ENCODE measurements at regions not wholly inside any gene's neighbourhood (a gene's known extent, or its start where the extent isn't known, plus 50 kb on each side); places are given as distances from the start of the nearest gene placed in this dataset.

GRCh38 chr4:137181293-137181899 lies 350.9 kb downstream of the PCDH18 start:
- no peak overlapping the region for H3K4me3 ChIP-seq (ENCODE audit: insufficient read depth, low read depth, low read length)
- 91% methylated on average over 1 of the region's 1 CpG; no CpG with 5 or more reads in 1 of the 2 experiments for WGBS, 2 experiments
- no peaks in the 10 kb centered on the region for H3K4me1 ChIP-seq (ENCODE audit: control insufficient read depth, insufficient read depth, low read length)
- H3K36me3 ChIP-seq (ENCODE audit: control insufficient read depth, insufficient read depth, low read length): no peaks in the 10 kb centered on the region
- no peaks in the 10 kb centered on the region for H3K27me3 ChIP-seq (ENCODE audit: control insufficient read depth, insufficient read depth, low read length, poor library complexity, severe bottlenecking)
- H3K27ac ChIP-seq (ENCODE audit: insufficient read depth, low read depth, low read length, poor library complexity, severe bottlenecking): no peak overlapping the region
- H3K9me3 ChIP-seq (ENCODE audit: control insufficient read depth, low read length): no peaks in the 10 kb centered on the region

DNA sequence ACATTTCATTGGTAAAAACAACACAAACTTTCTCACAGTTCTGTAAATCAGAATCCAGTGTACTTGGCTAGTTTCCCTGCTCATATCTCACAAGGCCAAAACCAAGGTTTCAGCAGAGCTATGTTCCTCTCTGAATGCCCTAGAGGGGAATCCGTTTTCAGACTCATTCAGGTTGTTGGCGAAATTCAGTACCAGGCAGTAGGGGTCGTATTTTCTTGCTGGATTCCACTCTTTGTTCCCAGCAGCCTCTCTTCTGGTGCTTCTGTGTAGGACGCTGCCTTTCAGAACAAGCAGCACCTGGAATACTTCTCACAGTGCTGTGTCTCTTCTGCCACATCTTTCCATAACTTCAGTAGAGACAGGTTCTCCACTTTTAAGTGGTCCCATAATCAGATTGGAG lies 351.9 kb downstream of the PCDH18 start:
- H3K27ac ChIP-seq (ENCODE audit: insufficient read depth, low read depth, low read length, poor library complexity, severe bottlenecking): no peak overlapping the region
- H3K27me3 ChIP-seq (ENCODE audit: control insufficient read depth, insufficient read depth, low read length, poor library complexity, severe bottlenecking): no peaks in the 10 kb centered on the region
- 38 to 40% methylated on average over 4 of the region's 4 CpGs for WGBS, 2 experiments
- no peak overlapping the region for H3K4me3 ChIP-seq (ENCODE audit: insufficient read depth, low read depth, low read length)
- H3K4me1 ChIP-seq (ENCODE audit: control insufficient read depth, insufficient read depth, low read length): no peaks in the 10 kb centered on the region
- H3K9me3 ChIP-seq (ENCODE audit: control insufficient read depth, low read length): no peaks in the 10 kb centered on the region
- H3K36me3 ChIP-seq (ENCODE audit: control insufficient read depth, insufficient read depth, low read length): no peaks in the 10 kb centered on the region

- Histone ChIP-seq H3K4me3 (ENCODE audit: insufficient read depth, low read depth, low read length) (no peak overlapping the region), H3K9me3 (ENCODE audit: control insufficient read depth, low read length) (no peaks in the 10 kb centered on the region), H3K36me3 (ENCODE audit: control insufficient read depth, insufficient read depth, low read length) (no peaks in the 10 kb centered on the region), H3K27me3 (ENCODE audit: control insufficient read depth, insufficient read depth, low read length, poor library complexity, severe bottlenecking) (no peaks in the 10 kb centered on the region), H3K27ac (ENCODE audit: insufficient read depth, low read depth, low read length, poor library complexity, severe bottlenecking) (no peak overlapping the region), H3K4me1 (ENCODE audit: control insufficient read depth, insufficient read depth, low read length) (no peaks in the 10 kb centered on the region)
- WGBS, 2 experiments: 84 to 100% methylated on average over 1 of the region's 1 CpG
These were observed 375.5 kb downstream of the PCDH18 start for GRCh38 chr4:137156807-137157206.

DNA sequence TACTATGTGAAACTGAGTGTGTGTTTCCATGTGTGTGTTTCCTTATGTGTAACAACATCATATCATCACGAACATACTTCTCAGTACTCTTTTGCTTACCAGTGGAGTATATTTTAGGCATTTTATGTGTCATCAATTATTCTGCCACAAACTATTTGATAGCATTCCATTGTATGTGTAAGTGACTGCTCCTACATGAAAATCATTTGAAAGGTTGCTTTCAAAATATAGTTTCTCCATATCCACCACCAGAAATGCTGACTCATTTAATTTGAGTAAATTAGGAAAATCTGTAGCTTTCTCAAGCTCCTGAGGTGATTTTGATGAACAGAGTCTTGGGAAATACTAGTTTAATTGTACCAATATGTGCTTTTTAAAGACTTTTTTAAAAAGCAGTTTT lies 376.2 kb downstream of the PCDH18 start:
- Histone ChIP-seq H3K4me1 (ENCODE audit: control insufficient read depth, insufficient read depth, low read length) (no peaks in the 10 kb centered on the region), H3K36me3 (ENCODE audit: control insufficient read depth, insufficient read depth, low read length) (no peaks in the 10 kb centered on the region), H3K4me3 (ENCODE audit: insufficient read depth, low read depth, low read length) (no peak overlapping the region), H3K27me3 (ENCODE audit: control insufficient read depth, insufficient read depth, low read length, poor library complexity, severe bottlenecking) (no peaks in the 10 kb centered on the region), H3K9me3 (ENCODE audit: control insufficient read depth, low read length) (no peaks in the 10 kb centered on the region), H3K27ac (ENCODE audit: insufficient read depth, low read depth, low read length, poor library complexity, severe bottlenecking) (no peak overlapping the region)
- no CpG with 5 or more reads among the region's 1 CpG for WGBS, 2 experiments

GRCh38 chr4:137131201-137131600 lies 401.1 kb downstream of the PCDH18 start:
- no peaks in the 10 kb centered on the region for H3K9me3 ChIP-seq (ENCODE audit: control insufficient read depth, low read length)

GRCh38 chr4:137129845-137130244 lies 402.4 kb downstream of the PCDH18 start:
- WGBS, 2 experiments: 87 to 97% methylated on average over 1 of the region's 1 CpG
- no peaks in the 10 kb centered on the region for H3K9me3 ChIP-seq (ENCODE audit: control insufficient read depth, low read length)
- H3K4me1 ChIP-seq (ENCODE audit: control insufficient read depth, insufficient read depth, low read length): no peaks in the 10 kb centered on the region
- no peak overlapping the region for H3K4me3 ChIP-seq (ENCODE audit: insufficient read depth, low read depth, low read length)
- no peaks in the 10 kb centered on the region for H3K27me3 ChIP-seq (ENCODE audit: control insufficient read depth, insufficient read depth, low read length, poor library complexity, severe bottlenecking)
- no peak overlapping the region for H3K27ac ChIP-seq (ENCODE audit: insufficient read depth, low read depth, low read length, poor library complexity, severe bottlenecking)
- no peaks in the 10 kb centered on the region for H3K36me3 ChIP-seq (ENCODE audit: control insufficient read depth, insufficient read depth, low read length)

More at GRCh38 chr4:137131201-137131600, 401.1 kb downstream of the PCDH18 start:
- Histone ChIP-seq H3K36me3 (ENCODE audit: control insufficient read depth, insufficient read depth, low read length) (no peaks in the 10 kb centered on the region), H3K27me3 (ENCODE audit: control insufficient read depth, insufficient read depth, low read length, poor library complexity, severe bottlenecking) (no peaks in the 10 kb centered on the region), H3K27ac (ENCODE audit: insufficient read depth, low read depth, low read length, poor library complexity, severe bottlenecking) (no peak overlapping the region), H3K4me3 (ENCODE audit: insufficient read depth, low read depth, low read length) (no peak overlapping the region), H3K4me1 (ENCODE audit: control insufficient read depth, insufficient read depth, low read length) (no peaks in the 10 kb centered on the region)

DNA sequence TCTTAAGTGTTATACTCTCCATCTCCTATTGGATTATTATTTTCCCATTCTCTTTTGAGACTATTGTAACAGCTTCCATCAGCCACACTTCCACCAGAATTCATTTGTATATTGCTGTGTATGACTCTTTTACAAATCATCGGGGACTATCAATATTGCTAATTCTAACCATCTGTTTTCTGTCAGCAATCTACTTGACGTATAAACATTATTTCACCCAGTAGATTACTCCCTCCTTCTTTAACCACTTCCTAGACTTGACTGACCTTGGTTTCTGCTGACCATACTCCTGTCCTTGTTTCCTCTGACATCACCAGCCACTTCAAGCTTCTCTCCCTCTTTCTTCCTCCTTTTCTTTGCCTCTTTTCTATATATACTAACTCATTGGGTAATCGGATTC lies 402.9 kb downstream of the PCDH18 start:
- Histone ChIP-seq H3K27ac (ENCODE audit: insufficient read depth, low read depth, low read length, poor library complexity, severe bottlenecking) (no peak overlapping the region), H3K9me3 (ENCODE audit: control insufficient read depth, low read length) (no peaks in the 10 kb centered on the region)
- WGBS, 2 experiments: 90 to 94% methylated on average over 3 of the region's 3 CpGs

GRCh38 chr4:137125011-137125410 lies 407.3 kb downstream of the PCDH18 start:
- Histone ChIP-seq H3K4me1 (ENCODE audit: control insufficient read depth, insufficient read depth, low read length) (no peaks in the 10 kb centered on the region), H3K27ac (ENCODE audit: insufficient read depth, low read depth, low read length, poor library complexity, severe bottlenecking) (no peak overlapping the region), H3K27me3 (ENCODE audit: control insufficient read depth, insufficient read depth, low read length, poor library complexity, severe bottlenecking) (no peaks in the 10 kb centered on the region), H3K9me3 (ENCODE audit: control insufficient read depth, low read length) (no peaks in the 10 kb centered on the region), H3K36me3 (ENCODE audit: control insufficient read depth, insufficient read depth, low read length) (no peaks in the 10 kb centered on the region), H3K4me3 (ENCODE audit: insufficient read depth, low read depth, low read length) (no peak overlapping the region)
- WGBS, 2 experiments: 82 to 95% methylated on average over 3 of the region's 3 CpGs

More for the DNA sequence above, 402.9 kb downstream of the PCDH18 start:
- no peaks in the 10 kb centered on the region for H3K4me1 ChIP-seq (ENCODE audit: control insufficient read depth, insufficient read depth, low read length)
- H3K36me3 ChIP-seq (ENCODE audit: control insufficient read depth, insufficient read depth, low read length): no peaks in the 10 kb centered on the region
- no peaks in the 10 kb centered on the region for H3K27me3 ChIP-seq (ENCODE audit: control insufficient read depth, insufficient read depth, low read length, poor library complexity, severe bottlenecking)
- H3K4me3 ChIP-seq (ENCODE audit: insufficient read depth, low read depth, low read length): no peak overlapping the region

DNA sequence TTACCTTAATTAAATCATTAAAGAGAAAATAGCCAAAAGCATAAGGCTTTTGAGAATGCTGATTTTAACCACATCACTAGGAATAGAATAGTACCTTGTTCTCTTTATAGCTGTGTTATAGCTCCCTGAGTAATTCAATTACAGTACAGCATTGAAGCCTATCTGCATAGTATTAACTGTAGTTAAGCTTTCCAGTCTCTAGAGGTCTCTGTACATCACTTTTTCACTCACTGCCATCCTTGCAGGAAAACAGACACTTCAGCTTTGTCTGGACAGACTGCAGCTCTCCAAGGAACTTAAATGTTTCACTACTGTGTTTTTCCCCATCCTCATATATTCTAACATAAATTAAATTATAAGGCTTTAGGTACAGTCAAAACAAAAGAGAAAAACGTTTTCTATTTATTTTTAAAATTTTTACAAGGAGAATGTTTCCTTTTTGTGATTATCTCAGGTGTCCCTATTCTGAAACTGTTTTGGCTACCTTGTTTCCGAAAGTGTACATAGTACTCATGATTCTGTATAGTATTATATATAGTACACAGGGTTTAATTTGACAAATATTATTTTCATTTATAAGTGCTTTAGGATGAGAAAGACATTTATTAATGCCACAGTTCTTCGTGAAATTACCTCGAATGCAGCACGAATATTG lies 407.9 kb downstream of the PCDH18 start:
- Histone ChIP-seq H3K36me3 (ENCODE audit: control insufficient read depth, insufficient read depth, low read length) (no peaks in the 10 kb centered on the region), H3K4me1 (ENCODE audit: control insufficient read depth, insufficient read depth, low read length) (no peaks in the 10 kb centered on the region), H3K27me3 (ENCODE audit: control insufficient read depth, insufficient read depth, low read length, poor library complexity, severe bottlenecking) (no peaks in the 10 kb centered on the region), H3K4me3 (ENCODE audit: insufficient read depth, low read depth, low read length) (no peak overlapping the region), H3K27ac (ENCODE audit: insufficient read depth, low read depth, low read length, poor library complexity, severe bottlenecking) (no peak overlapping the region), H3K9me3 (ENCODE audit: control insufficient read depth, low read length) (no peaks in the 10 kb centered on the region)
- 62 to 85% methylated on average over 3 to 4 of the region's 5 CpGs for WGBS, 2 experiments

GRCh38 chr4:137122876-137123275 lies 409.4 kb downstream of the PCDH18 start:
- WGBS, 2 experiments: 92 to 100% methylated on average over 1 of the region's 2 CpGs
- Histone ChIP-seq H3K27me3 (ENCODE audit: control insufficient read depth, insufficient read depth, low read length, poor library complexity, severe bottlenecking) (no peaks in the 10 kb centered on the region), H3K27ac (ENCODE audit: insufficient read depth, low read depth, low read length, poor library complexity, severe bottlenecking) (no peak overlapping the region), H3K4me3 (ENCODE audit: insufficient read depth, low read depth, low read length) (no peak overlapping the region), H3K36me3 (ENCODE audit: control insufficient read depth, insufficient read depth, low read length) (no peaks in the 10 kb centered on the region), H3K9me3 (ENCODE audit: control insufficient read depth, low read length) (no peaks in the 10 kb centered on the region), H3K4me1 (ENCODE audit: control insufficient read depth, insufficient read depth, low read length) (no peaks in the 10 kb centered on the region)
